ENCODE measurements at regions not wholly inside any gene's neighbourhood (a gene's known extent, or its start where the extent isn't known, plus 50 kb on each side); places are given as distances from the start of the nearest gene placed in this dataset.

DNA sequence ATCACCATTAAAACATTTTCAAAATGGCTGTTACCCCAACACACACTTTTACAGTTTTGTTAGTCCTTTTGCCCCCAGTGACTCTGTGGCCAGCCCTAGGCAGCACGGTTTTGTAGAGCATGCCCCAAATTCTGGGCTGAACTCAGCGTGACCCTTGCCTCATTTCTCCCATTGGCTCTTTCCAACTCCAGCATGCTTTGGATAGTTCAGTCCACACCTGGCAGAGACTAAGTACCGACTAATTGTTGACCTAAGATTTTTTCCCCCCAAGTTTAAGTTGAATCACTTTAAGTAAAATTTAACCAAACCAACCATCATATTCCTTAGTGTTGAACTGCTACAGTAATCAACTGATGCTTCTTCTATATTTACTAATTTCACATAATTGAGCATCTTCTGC lies 62.4 kb upstream of the LRRC8B start:
- Histone ChIP-seq H3K4me2 (ENCODE audit: insufficient read depth, insufficient read length, low read length) (no peak overlapping the region), H2AFZ (ENCODE audit: low read length) (no peak overlapping the region), H4K5ac (ENCODE audit: insufficient read length, low read depth, low read length) (no peak overlapping the region), H3K79me1 (ENCODE audit: insufficient read depth, low read depth, low read length, poor library complexity, severe bottlenecking) (no peaks in the 10 kb centered on the region), H2BK12ac (ENCODE audit: insufficient read length, low read depth, low read length) (no peak overlapping the region), H2BK5ac (ENCODE audit: insufficient read length, low read length) (no peak overlapping the region), H3T11ph (ENCODE audit: low read length) (no peak overlapping the region), H2BK15ac (ENCODE audit: low read depth, low read length) (no peak overlapping the region), H4K20me1 (ENCODE audit: control insufficient read depth, insufficient read depth, insufficient read length) (no peaks in the 10 kb centered on the region), H4K8ac (replicated peaks; ENCODE audit: insufficient read length, low read depth, low read length) (no peak overlapping the region), H2AK5ac (ENCODE audit: insufficient read length, low read length) (no peak overlapping the region), H3K4ac (ENCODE audit: low read depth, low read length) (no peak overlapping the region), H3K27me3 (ENCODE audit: insufficient read depth, low read length) (no peaks in the 10 kb centered on the region), H2BK20ac (ENCODE audit: low read depth, low read length, poor library complexity, severe bottlenecking) (no peak overlapping the region), H3K23ac (ENCODE audit: insufficient read length, low read depth, low read length) (no peak overlapping the region), H3K56ac (ENCODE audit: insufficient read length, low read depth, low read length) (no peak overlapping the region), H4K91ac (ENCODE audit: insufficient read length, low read depth, low read length) (no peak overlapping the region), H3K9me3 (ENCODE audit: control insufficient read depth, low read depth, low read length) (no peaks in the 10 kb centered on the region), H3K4me1 (ENCODE audit: insufficient read depth, low read length) (no peaks in the 10 kb centered on the region), H3K23me2 (ENCODE audit: insufficient read length, low read depth, low read length, poor library complexity, severe bottlenecking) (no peaks in the 10 kb centered on the region), H3K18ac (ENCODE audit: insufficient read length, low read depth, low read length) (no peak overlapping the region), H2BK120ac (ENCODE audit: low read depth, low read length, poor library complexity, severe bottlenecking) (no peak overlapping the region), H3K14ac (ENCODE audit: insufficient read depth, low read length) (no peak overlapping the region), H3K27ac (ENCODE audit: insufficient read length, low read depth, low read length) (no peak overlapping the region), H3K79me2 (ENCODE audit: insufficient read depth, low read length) (no peaks in the 10 kb centered on the region), H3K9ac (ENCODE audit: extremely low read depth, insufficient read length, low read length) (no peak overlapping the region)
- TF ChIP-seq CTCF (conservative IDR thresholded peaks at IDR 0.05): no peak
- Mint-ChIP-seq H3K27me3 (ENCODE audit: low read depth) (peaks cover 3% of the 10 kb centered on the region; the same call in 1 of the 2 replicates), H3K4me3 (no peak overlapping the region), H3K4me1 (peaks cover 3 to 5% of the 10 kb centered on the region in 2 experiments), H3K36me3 (ENCODE audit: insufficient read depth in 1 of 3, low read depth in 3 of 3) (no peaks in the 10 kb centered on the region), H3K27ac (no peak overlapping the region), H3K9me3 (no peaks in the 10 kb centered on the region)
- no peak for DNase-seq
- WGBS (ENCODE audit: extremely low coverage, insufficient read length, low lambda C conversion rate): no CpG with 5 or more reads among the region's 3 CpGs

Measured in H9 (cell line).